OCI-LY3 (cell line): ENCODE measurements at regions not wholly inside any gene's neighbourhood (a gene's known extent, or its start where the extent isn't known, plus 50 kb on each side); places are given as distances from the start of the nearest gene placed in this dataset.

Source experiments
- H2AFZ ChIP-seq: fragments of 200-600, 300-600 bp; shearing (Covaris generic); 2 replicates; pipeline ENCODE4 v1.6.0; 2014; ENCODE audit warnings: antibody characterized with exemption, low read depth, low read length
- H3K27ac ChIP-seq: fragments of 200-600, 300-600 bp; sonication (generic); 2 replicates; pipeline ENCODE4 v1.5.1; 2014; ENCODE audit warnings: mild to moderate bottlenecking, low read length, moderate library complexity, mixed read lengths
- H3K27me3 ChIP-seq: fragments of 200-600, 300-600 bp; sonication (generic); 2 replicates; pipeline ENCODE4 v1.6.1; 2014; ENCODE audit warnings: low read depth, low read length, mixed read lengths
- H3K36me3 ChIP-seq: fragments of 200-600, 300-600 bp; sonication (generic); replicated peaks from 2 replicates; pipeline ENCODE3; 2014; ENCODE audit warnings: low read depth, low read length, mixed read lengths
- H3K4me1 ChIP-seq: fragments of 300-600, 200-600 bp; sonication (generic); 2 replicates; pipeline ENCODE4 v1.6.1; 2014; ENCODE audit warnings: low read length, mixed read lengths
- H3K4me2 ChIP-seq: fragments of 200-600, 300-600 bp; sonication (generic); 2 replicates; pipeline ENCODE4 v1.6.1; 2014; ENCODE audit warnings: low read length, mixed read lengths
- H3K4me3 ChIP-seq: fragments of 300-600, 200-600 bp; sonication (generic); 2 replicates; pipeline ENCODE4 v1.5.1; 2014; ENCODE audit warnings: antibody characterized with exemption, mild to moderate bottlenecking, low read length, moderate library complexity
- H3K79me2 ChIP-seq: fragments of 300-600, 200-600 bp; shearing (Covaris generic); 2 replicates; pipeline ENCODE4 v1.6.1; 2014; ENCODE audit warnings: mild to moderate bottlenecking, low read length, mixed read lengths
- H3K9ac ChIP-seq: fragments of 300-600, 200-600 bp; shearing (Covaris generic); 2 replicates; pipeline ENCODE4 v1.6.0; 2014; ENCODE audit warnings: mild to moderate bottlenecking, low read length, moderate library complexity
- H3K9me3 ChIP-seq: fragments of 200-600, 300-600 bp; shearing (Covaris generic); 2 replicates; pipeline ENCODE4 v1.6.1; 2014; ENCODE audit warnings: low read length, mixed read lengths; ENCODE audit not compliant: insufficient read depth
- H4K20me1 ChIP-seq: fragments of 200-600, 300-600 bp; sonication (generic); 2 replicates; pipeline ENCODE4 v1.6.1; 2016; ENCODE audit warnings: low read length, mixed read lengths; ENCODE audit not compliant: insufficient read depth
- CTCF ChIP-seq: fragments of 200-600, 300-600 bp; sonication (generic); IDR thresholded peaks from 2 replicates; pipeline ENCODE4 v1.5.1; 2014; ENCODE audit warnings: antibody characterized with exemption, low read length, low read depth
- EZH2phosphoT487 ChIP-seq: fragments of 200-600 bp; shearing (Covaris generic); IDR thresholded peaks from 2 replicates; pipeline ENCODE4 v1.6.1; 2018; ENCODE audit warnings: antibody characterized with exemption, mixed run types, low read depth

GRCh38 chr22:48740731-48741405 lies 1086.8 kb downstream of the BRD1 start:
- H3K4me1 ChIP-seq, result no peaks in the 10 kb centered on the region
- H4K20me1 ChIP-seq, result no peaks in the 10 kb centered on the region
- H3K9me3 ChIP-seq, result no peaks in the 10 kb centered on the region
- H3K27ac ChIP-seq, result no peak overlapping the region
- no peak overlapping the region for H3K4me2 ChIP-seq
- no peak overlapping the region for H2AFZ ChIP-seq
- no peak overlapping the region for H3K9ac ChIP-seq
- no peaks in the 10 kb centered on the region for H3K27me3 ChIP-seq
- H3K79me2 ChIP-seq, result no peaks in the 10 kb centered on the region
- no peaks in the 10 kb centered on the region for H3K36me3 ChIP-seq
- TF ChIP-seq EZH2phosphoT487, result no peak
- no peak for TF ChIP-seq CTCF
- no peak overlapping the region for H3K4me3 ChIP-seq

- no peaks in the 10 kb centered on the region for H3K36me3 ChIP-seq
- H3K4me3 ChIP-seq, result no peak overlapping the region
- H2AFZ ChIP-seq, result no peak overlapping the region
- H3K4me1 ChIP-seq, result no peaks in the 10 kb centered on the region
- H3K27ac ChIP-seq, result no peak overlapping the region
- TF ChIP-seq CTCF (no peak), EZH2phosphoT487 (no peak)
- H3K9ac ChIP-seq, result no peak overlapping the region
- H3K27me3 ChIP-seq, result no peaks in the 10 kb centered on the region
- no peaks in the 10 kb centered on the region for H3K9me3 ChIP-seq
- no peaks in the 10 kb centered on the region for H4K20me1 ChIP-seq
- H3K79me2 ChIP-seq, result no peaks in the 10 kb centered on the region
- no peak overlapping the region for H3K4me2 ChIP-seq
Observed at GRCh38 chr22:48740086-48740730, 1087.5 kb downstream of the BRD1 start.

- no peak overlapping the region for H3K9ac ChIP-seq
- no peaks in the 10 kb centered on the region for H3K9me3 ChIP-seq
- H4K20me1 ChIP-seq, result no peaks in the 10 kb centered on the region
- H2AFZ ChIP-seq, result no peak overlapping the region
- TF ChIP-seq EZH2phosphoT487, result no peak
- TF ChIP-seq CTCF, result no peak
- H3K4me1 ChIP-seq, result no peaks in the 10 kb centered on the region
- H3K4me3 ChIP-seq, result no peak overlapping the region
- no peaks in the 10 kb centered on the region for H3K27me3 ChIP-seq
- no peak overlapping the region for H3K27ac ChIP-seq
- H3K79me2 ChIP-seq, result no peaks in the 10 kb centered on the region
- H3K36me3 ChIP-seq, result no peaks in the 10 kb centered on the region
- H3K4me2 ChIP-seq, result no peak overlapping the region
Observed at GRCh38 chr22:48739348-48740085, 1088.2 kb downstream of the BRD1 start.
